Esophagus squamous epithelium (tissue), 5 donors: ENCODE measurements at regions not wholly inside any gene's neighbourhood (a gene's known extent, or its start where the extent isn't known, plus 50 kb on each side); places are given as distances from the start of the nearest gene placed in this dataset.

ENCODE experiments used
- DNase-seq: peaks from one replicate; lab custom pipeline; 2025; lab: John Stamatoyannopoulos, UW
- H3K27ac ChIP-seq, 4 donors: fragments of 200-600 bp; sonication (generic); one replicate each; pipeline ENCODE4 v1.5.1; 2016 to 2019; ENCODE audit warnings: mild to moderate bottlenecking in 1 of 4
- H3K27me3 ChIP-seq, 4 donors: fragments of 200-600 bp; sonication (generic); 1 replicate in 3 of 4; 2 replicates in 1 of 4; pipeline versions ENCODE4 v1.5.1 to v1.6.0; 2017 to 2021; ENCODE audit warnings: antibody characterized with exemption in 1 of 4
- H3K36me3 ChIP-seq, 3 donors: fragments of 200-600 bp; sonication (generic); one replicate each; pipeline ENCODE4 v1.5.1; 2016 to 2019
- H3K4me1 ChIP-seq, 3 donors: fragments of 200-600 bp; sonication (generic); one replicate each; pipeline ENCODE4 v1.5.1; 2017 to 2019
- H3K4me3 ChIP-seq, 4 donors: fragments of 200-600 bp; sonication (generic); 1 replicate in 3 of 4; 2 replicates in 1 of 4; pipeline ENCODE4 v1.5.1; 2016 to 2019; ENCODE audit warnings: mild to moderate bottlenecking in 2 of 4, moderate library complexity in 1 of 4
- H3K9me3 ChIP-seq, 3 donors: fragments of 200-600 bp; sonication (generic); one replicate each; pipeline ENCODE4 v1.5.1; 2016 to 2019
- POLR2A ChIP-seq, 4 donors: fragments of 450-650 bp; IDR thresholded peaks; one replicate each; pipeline ENCODE4 v1.6.1; 2017; ENCODE audit warnings: antibody characterized with exemption in 4 of 4, mild to moderate bottlenecking in 4 of 4, moderate library complexity in 3 of 4
- WGBS, 2 donors: methylation state at CpG; one replicate each; pipeline ENCODE4 v1.1.5; 2018; 5-methylcytosine and 5-hydroxymethylcytosine counted together
- intact Hi-C: fragments of 100-400 bp; cut with DNase I; formaldehyde crosslinking; loops from one replicate; pipeline ENCODE4 v1.15.0; 2022
- TF ChIP-seq, protein P1 (sequence below), 6 experiments: fragments of 450-650 bp in 4 of 6; fragments of 200-600 bp in 2 of 6; sonication (generic) in 2 of 6; IDR thresholded peaks; one replicate each; pipeline ENCODE4 v1.5.1; 2016 to 2019; ENCODE audit warnings: antibody characterized with exemption in 6 of 6, mild to moderate bottlenecking in 4 of 6, moderate library complexity in 4 of 6
- donor health status: DM: yes; HTN: yes; CAD: no.

DNA sequence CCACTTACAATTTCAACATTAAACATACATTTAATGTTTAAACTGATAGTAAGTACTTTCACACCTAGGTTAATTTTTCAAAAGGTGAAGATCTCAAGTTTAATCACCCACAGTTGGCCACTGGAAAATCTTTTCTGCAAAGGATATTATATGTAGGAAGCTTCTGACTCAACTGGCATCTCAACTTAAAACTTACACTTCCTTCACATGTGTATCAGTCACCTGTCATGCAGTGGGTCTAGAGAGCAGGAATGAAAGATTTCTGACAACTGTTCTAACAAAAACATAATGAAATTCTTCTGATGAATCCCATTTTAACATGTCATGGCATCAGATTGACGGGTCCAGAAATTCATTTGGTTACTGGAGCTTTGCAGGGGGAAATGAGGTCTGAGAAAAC lies 192.8 kb downstream of the KLHL28 start:
- intact Hi-C loops = no loop called here
- no peak for TF ChIP-seq POLR2A (IDR thresholded peaks at IDR 0.05)
- H3K4me1 ChIP-seq = no peaks in the 10 kb centered on the region
- H3K9me3 ChIP-seq = no peaks in the 10 kb centered on the region
- WGBS, 2 donors = 42 to 70% methylated on average over 1 of the region's 1 CpG
- DNase-seq = no peak
- no peaks in the 10 kb centered on the region for H3K36me3 ChIP-seq
- no peak overlapping the region for H3K4me3 ChIP-seq
- no peaks in the 10 kb centered on the region for H3K27me3 ChIP-seq
- no peak overlapping the region for H3K27ac ChIP-seq

DNA sequence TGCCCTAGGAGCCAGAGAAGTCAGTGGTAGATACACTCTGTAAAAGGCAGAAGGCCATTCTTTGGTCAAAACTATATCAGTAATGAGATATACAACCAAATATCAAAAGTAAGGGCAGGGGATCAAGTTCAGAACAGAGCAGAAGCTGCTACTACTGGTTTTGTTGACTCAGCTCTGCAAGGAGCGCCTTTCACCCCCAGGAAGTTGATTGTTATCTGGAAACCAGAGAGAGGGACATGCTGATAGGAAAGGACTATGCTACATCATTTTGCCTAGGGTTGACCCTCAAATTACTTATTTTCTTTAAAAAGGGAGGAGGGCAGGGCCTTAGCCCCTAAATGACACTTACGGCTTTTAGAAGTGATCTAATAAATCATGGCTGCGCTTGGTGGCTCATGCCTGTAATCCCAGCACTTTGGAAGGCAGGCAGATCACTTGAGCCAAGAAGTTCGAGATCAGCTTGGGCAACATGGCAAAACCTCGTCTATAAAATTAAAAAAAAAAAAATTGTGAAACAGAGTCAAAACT lies 194.0 kb downstream of the KLHL28 start:
- DNase-seq = no peak
- Histone ChIP-seq H3K4me3 (no peak overlapping the region), H3K27me3 (no peaks in the 10 kb centered on the region), H3K27ac (no peak overlapping the region), H3K36me3 (no peaks in the 10 kb centered on the region), H3K9me3 (no peaks in the 10 kb centered on the region), H3K4me1 (no peaks in the 10 kb centered on the region)
- intact Hi-C loops = no loop called here
- TF ChIP-seq, protein P1, sequence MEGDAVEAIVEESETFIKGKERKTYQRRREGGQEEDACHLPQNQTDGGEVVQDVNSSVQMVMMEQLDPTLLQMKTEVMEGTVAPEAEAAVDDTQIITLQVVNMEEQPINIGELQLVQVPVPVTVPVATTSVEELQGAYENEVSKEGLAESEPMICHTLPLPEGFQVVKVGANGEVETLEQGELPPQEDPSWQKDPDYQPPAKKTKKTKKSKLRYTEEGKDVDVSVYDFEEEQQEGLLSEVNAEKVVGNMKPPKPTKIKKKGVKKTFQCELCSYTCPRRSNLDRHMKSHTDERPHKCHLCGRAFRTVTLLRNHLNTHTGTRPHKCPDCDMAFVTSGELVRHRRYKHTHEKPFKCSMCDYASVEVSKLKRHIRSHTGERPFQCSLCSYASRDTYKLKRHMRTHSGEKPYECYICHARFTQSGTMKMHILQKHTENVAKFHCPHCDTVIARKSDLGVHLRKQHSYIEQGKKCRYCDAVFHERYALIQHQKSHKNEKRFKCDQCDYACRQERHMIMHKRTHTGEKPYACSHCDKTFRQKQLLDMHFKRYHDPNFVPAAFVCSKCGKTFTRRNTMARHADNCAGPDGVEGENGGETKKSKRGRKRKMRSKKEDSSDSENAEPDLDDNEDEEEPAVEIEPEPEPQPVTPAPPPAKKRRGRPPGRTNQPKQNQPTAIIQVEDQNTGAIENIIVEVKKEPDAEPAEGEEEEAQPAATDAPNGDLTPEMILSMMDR (IDR thresholded peaks at IDR 0.05) = no peak
- TF ChIP-seq POLR2A (IDR thresholded peaks at IDR 0.05) = no peak
- WGBS, 2 donors = 67 to 75% methylated on average over 5 of the region's 5 CpGs

DNA sequence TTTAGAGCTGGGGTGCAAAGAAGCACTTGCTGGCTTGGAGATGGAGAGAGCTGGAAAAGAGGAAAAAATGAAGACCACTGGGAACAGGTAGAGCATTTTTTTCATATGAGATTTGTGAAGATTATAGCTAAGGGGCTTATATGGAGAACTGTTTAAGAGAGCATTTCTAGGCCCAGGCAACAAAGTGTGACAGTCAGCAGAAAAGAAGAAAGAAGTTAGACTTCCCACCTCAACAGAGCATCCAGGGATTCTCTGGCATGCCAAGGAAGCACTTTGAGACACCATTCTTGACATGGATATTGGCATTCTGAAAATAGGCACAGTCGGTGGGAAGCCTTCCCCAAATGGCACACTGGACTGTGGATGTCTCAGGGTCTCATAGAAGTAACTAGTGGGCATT lies 195.5 kb downstream of the KLHL28 start:
- TF ChIP-seq, protein P1 (IDR thresholded peaks at IDR 0.05) = no peak
- TF ChIP-seq POLR2A (IDR thresholded peaks at IDR 0.05) = no peak
- Histone ChIP-seq H3K27me3 (no peaks in the 10 kb centered on the region), H3K4me3 (no peak overlapping the region), H3K4me1 (no peaks in the 10 kb centered on the region), H3K27ac (no peak overlapping the region), H3K36me3 (no peaks in the 10 kb centered on the region), H3K9me3 (no peaks in the 10 kb centered on the region)
- 50 to 71% methylated on average over 1 of the region's 1 CpG for WGBS, 2 donors
- no peak for DNase-seq
- intact Hi-C loops = no loop called here

DNA sequence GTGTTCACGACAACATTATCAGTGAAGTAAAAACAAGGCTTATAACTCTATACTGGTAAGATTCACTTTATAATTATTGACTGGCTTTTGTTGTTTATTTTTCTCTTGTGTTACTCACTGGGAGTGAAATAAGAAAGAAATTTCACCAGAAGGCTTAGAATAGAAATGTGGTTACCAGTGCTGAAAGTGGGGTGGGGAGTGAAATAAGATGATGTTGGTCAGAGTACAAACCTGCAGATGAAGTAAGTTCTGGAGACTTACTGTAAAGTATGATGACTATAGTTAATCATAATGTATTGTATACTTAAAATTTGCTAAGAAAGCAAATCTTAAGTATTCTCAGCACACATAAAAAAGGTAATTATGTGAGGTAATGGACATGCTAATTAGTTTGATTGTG lies 198.4 kb downstream of the KLHL28 start:
- no peaks in the 10 kb centered on the region for H3K9me3 ChIP-seq
- intact Hi-C loops = no loop called here
- H3K4me3 ChIP-seq = no peak overlapping the region
- TF ChIP-seq, protein P1 (IDR thresholded peaks at IDR 0.05) = no peak
- no peak for TF ChIP-seq POLR2A (IDR thresholded peaks at IDR 0.05)
- H3K27ac ChIP-seq = no peak overlapping the region
- H3K27me3 ChIP-seq = no peaks in the 10 kb centered on the region
- no peaks in the 10 kb centered on the region for H3K36me3 ChIP-seq
- 65 to 83% methylated on average over 1 of the region's 1 CpG for WGBS, 2 donors
- DNase-seq = no peak
- H3K4me1 ChIP-seq = no peaks in the 10 kb centered on the region

DNA sequence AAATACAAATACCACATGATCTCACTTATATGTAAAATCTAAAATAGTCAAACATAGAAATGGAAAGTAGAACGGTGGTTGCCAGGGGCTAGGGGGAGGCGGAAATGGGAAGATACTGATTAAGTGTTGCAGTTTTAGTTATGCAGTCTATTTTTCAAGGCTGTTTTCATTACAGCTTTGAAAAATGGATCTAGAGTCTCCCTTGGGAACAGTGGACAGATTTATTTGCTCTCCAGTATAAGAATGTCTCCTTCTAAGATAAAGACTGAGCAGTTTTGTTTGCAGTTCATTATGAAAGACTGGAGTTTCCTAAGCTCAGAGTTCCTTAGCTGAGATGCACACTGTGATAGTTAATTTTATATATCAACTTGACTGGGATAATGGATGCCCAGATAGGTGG lies 202.5 kb downstream of the KLHL28 start:
- no peak overlapping the region for H3K27ac ChIP-seq

More for the DNA sequence above, 202.5 kb downstream of the KLHL28 start:
- Histone ChIP-seq H3K4me1 (no peaks in the 10 kb centered on the region), H3K27me3 (no peaks in the 10 kb centered on the region), H3K36me3 (no peaks in the 10 kb centered on the region), H3K4me3 (no peak overlapping the region), H3K9me3 (no peaks in the 10 kb centered on the region)
- intact Hi-C loops = no loop called here
- TF ChIP-seq, protein P1 (IDR thresholded peaks at IDR 0.05) = no peak
- WGBS, 2 donors = 62 to 71% methylated on average over 2 of the region's 2 CpGs
- DNase-seq = no peak
